HG03066 (cell line): ENCODE measurements at regions not wholly inside any gene's neighbourhood (a gene's known extent, or its start where the extent isn't known, plus 50 kb on each side); places are given as distances from the start of the nearest gene placed in this dataset.
"Not testable (repeated sequence)": the region's sequence is repeated elsewhere in the genome, so short reads cannot be mapped to it uniquely, and the experiment has no call there.

Experiments used
- ATAC-seq: cut with Tn5 transposase; IDR thresholded peaks from one replicate; pipeline ENCODE4 v1.9.1; 2021; ENCODE audit warnings: low read depth; ENCODE audit not compliant: unreplicated experiment

- no peak for ATAC-seq
Measured at GRCh38 chr4:28004520-28004919, 1143.9 kb downstream of the STIM2 start.

DNA sequence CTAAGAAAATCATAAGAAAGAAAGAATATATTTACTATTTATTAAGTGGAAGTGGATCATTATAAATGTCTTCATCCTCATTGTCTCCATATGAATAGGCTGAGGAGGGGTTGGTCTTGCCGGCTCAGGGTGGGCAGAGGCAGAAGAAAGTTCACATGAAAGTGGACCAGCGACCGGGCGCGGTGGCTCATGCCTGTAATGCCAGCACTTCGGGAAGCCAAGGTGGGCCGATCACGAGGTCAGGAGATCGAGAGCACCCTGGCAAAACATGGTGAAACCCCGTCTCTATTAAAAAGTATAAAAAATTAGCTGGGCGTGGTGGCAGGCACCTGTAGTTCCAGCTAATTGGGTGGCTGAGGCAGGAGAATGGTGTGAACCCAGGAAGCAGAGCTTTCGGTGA lies 1145.4 kb downstream of the STIM2 start:
- no peak for ATAC-seq

GRCh38 chr4:28007693-28008092 lies 1147.1 kb downstream of the STIM2 start:
- no peak for ATAC-seq

- no peak for ATAC-seq
Measured at GRCh38 chr4:28009541-28009940, 1148.9 kb downstream of the STIM2 start.

- no peak for ATAC-seq
Measured at GRCh38 chr4:28010577-28011240, 1150.1 kb downstream of the STIM2 start.

DNA sequence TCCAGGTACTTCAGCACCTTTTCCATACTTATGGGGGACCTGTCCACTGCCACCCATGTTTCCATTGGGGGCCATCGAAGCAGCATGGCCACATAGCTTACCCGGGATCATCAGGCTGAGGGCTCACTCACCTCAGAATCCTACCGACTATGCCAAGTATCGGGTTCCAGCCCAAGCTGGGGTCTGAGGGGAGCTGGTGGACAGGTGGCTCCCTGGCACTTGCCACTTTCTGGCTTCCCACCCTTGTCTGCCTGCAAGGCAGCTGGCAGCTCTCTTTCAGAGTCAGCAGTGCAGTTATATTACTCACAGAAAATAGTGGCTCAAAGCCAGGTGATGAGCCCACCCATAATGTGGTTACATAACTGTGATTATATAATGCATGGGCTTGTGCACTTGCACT lies 1153.8 kb downstream of the STIM2 start:
- no peak for ATAC-seq

DNA sequence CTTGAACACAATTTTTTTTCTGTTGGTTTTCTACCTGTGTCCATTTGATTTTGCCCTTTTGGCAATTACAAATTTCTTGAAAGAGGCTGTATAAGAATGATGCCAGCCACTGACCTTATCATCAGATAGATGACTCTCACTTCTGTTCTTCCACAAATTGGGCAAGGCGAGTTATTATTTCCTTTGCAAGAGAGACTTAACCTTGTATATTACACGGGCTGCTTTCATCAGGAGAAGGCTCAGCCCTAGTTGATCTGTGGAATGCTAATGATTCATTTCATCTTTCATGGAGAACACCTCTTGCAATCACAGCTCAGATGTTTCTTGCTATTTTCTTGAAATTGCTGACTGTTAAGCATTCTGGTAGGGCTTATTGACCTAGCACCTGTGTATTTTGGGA lies 1155.4 kb downstream of the STIM2 start:
- no peak for ATAC-seq

DNA sequence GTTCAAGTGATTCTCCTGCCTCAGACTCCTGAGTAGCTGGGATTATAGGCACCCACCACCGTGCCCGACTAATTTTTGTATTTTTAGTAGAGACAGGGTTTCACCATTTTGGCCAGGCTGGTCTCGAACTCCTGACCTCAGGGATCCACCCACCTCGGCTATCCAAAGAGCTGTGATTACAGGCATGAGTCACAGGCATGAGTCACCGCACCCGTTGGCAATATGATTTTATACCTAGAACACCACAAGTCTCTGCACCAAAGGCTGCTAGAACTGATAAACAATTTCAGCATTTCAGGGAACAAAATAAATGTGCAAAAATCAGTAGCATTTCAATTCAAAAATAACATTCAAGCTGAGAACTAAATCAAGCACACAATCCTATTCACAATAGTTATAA lies 1177.6 kb downstream of the STIM2 start:
- ATAC-seq = not testable (repeated sequence)

DNA sequence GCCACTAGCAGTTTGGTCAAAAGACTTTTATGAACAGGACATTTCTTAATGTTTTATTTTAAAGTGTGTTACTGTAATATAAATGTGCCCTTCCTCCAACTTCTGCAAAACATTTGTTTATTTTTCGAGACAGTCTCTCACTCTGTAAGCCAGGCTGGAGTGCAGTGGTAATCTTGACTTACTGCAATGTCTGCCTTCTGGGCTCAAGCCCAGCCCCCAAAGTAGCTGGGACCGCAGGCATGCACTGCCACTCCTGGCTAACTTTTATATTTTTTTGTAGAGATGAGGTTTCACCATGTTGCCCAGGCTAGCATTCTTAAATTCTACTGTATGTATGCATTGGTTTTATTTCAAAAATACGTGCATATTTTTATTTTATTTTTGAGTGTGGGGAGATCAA lies 1201.9 kb downstream of the STIM2 start:
- no peak for ATAC-seq

- ATAC-seq = no peak
Measured at GRCh38 chr4:28073860-28074555, 1213.4 kb downstream of the STIM2 start.

- ATAC-seq = no peak
Measured at GRCh38 chr4:28075401-28075956, 1214.8 kb downstream of the STIM2 start.

DNA sequence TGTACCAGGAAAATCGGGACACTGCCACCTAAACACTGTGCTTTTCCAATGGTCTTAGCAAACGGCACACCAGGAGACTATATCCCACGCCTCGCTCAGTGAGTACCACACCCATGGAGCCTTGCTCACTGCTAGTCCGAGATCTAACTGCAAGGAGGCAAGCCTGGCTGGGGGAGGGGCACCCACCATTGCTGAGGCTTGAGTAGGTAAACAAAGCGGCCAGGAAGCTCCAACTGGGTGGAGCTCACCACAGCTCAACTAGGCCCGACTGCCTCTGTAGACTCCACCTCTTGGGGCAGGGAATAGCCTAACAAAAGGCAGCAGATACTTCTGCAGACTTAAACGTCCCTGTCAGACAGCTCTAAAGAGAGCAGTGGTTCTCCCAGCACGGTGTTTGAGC lies 1216.6 kb downstream of the STIM2 start:
- ATAC-seq = not testable (repeated sequence)

- ATAC-seq = no peak
Measured at GRCh38 chr4:28082686-28083390, 1222.2 kb downstream of the STIM2 start.

DNA sequence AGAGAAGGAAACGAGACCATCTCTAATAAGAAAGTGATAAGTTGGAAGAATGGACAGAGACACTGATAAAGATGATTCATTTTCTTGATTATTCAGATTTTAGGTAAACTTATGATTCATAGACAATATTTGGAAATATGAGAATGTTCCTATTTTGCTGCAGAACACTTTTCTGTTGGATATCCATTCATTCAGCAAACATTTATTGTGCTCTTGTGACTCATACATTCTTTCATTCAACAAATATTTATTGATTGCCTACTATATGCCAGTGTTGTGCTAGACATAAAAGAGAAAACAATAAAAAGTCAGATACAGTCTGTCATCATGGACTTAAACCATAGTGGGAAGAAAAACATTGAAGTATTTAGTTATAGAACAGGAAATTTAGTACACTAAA lies 1232.0 kb downstream of the STIM2 start:
- ATAC-seq = no peak

- no peak for ATAC-seq
Measured at GRCh38 chr4:28093071-28093470, 1232.4 kb downstream of the STIM2 start.

DNA sequence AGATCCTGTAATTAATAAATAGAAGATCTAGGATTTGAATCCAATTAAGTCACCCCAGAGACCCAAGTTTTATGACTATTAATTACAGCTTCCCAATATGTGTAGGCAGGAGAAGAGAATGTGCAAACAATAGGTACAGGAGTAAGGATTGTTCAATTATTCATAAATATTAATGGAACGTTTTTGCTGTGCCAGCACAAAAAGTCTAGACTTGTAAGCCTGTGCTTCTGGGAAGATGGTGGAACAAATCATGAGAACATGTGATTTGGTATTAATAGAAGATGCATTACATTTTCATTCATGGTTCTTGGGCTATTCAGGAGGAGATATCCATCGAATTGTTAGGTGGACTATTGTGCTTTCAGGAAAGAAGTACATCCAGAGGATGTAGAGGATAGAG lies 1240.9 kb downstream of the STIM2 start:
- ATAC-seq = no peak

- no peak for ATAC-seq
Measured at GRCh38 chr4:28105271-28105859, 1244.7 kb downstream of the STIM2 start.

GRCh38 chr4:28106155-28106554 lies 1245.5 kb downstream of the STIM2 start:
- ATAC-seq = no peak

DNA sequence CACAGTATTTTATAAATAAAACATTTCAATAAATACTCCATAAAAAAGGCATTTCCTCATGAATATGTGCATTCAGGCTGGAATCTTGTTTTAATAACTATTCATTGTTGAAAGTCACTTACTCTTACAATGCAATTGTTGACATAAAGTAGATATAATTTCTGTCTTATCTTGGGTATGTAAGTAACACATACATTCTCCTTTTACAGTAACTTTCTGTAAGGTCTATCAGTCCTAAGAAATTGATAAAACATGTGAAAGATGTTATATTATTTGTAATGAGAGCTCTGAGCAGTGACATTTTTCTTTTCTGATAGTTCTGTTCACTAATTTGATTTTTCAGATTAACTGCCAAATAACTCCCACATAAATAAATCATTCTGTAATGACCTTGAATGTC lies 1249.2 kb downstream of the STIM2 start:
- ATAC-seq = no peak

DNA sequence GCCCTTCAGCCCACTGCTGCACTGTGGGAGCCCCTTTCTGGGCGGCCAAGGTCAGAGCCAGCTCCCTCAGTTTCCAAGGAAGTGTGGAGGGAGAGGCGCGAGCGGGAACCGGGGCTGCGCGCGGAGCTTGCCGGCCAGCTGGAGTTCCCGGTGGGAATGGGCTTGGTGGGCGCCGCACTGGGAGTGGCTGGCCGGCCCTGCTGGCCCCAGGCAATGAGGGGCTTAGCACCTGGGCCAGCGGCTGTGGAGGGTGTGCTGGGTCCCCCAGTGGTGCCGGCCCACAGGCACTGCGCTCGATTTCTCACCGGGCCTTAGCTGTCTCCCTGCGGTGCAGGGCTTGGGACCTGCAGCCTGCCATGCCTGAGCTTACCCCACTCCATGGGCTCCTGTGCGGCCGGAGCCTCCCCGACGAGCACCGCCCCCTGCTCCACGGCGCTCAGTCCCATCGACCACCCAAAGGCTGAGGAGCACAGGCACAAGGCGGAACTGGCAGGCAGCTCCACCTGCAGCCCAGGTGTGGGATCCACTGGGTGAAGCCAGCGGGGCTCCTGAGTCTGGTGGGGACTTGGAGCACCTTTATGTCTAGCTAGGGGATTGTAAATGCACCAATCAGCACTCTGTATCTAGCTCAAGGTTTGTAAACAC lies 1252.2 kb downstream of the STIM2 start:
- ATAC-seq = not testable (repeated sequence)

GRCh38 chr4:28113586-28113985 lies 1252.9 kb downstream of the STIM2 start:
- ATAC-seq = not testable (repeated sequence)
